CD4-positive, alpha-beta T cell (primary cell): ENCODE measurements at regions not wholly inside any gene's neighbourhood (a gene's known extent, or its start where the extent isn't known, plus 50 kb on each side); places are given as distances from the start of the nearest gene placed in this dataset.

Source experiments
- ATAC-seq: fragments of 200-7000 bp; cut with Tn5 transposase; one replicate; pipeline ENCODE4 v1.10.0; 2022; ENCODE audit warnings: mild to moderate bottlenecking; ENCODE audit not compliant: poor library complexity
- CTCF ChIA-PET: fragments of 350-600 bp; sonication (Branson Sonifier 250); formaldehyde crosslinking; loops from one replicate; lab custom pipeline; 2021; ENCODE audit warnings: antibody characterized with exemption, inconsistent platforms; lab: Charles Lee
- POLR2A ChIA-PET: fragments of 350-600 bp; sonication (Branson Sonifier 250); formaldehyde crosslinking; loops from one replicate; lab custom pipeline; 2021; ENCODE audit warnings: antibody characterized with exemption, inconsistent platforms; lab: Charles Lee
- DNase-seq, 14 experiments: peaks; one replicate each; pipeline ENCODE4 v3.0.0-alpha.2; 2013 to 2020; ENCODE audit warnings: mixed read lengths in 2 of 14
- H3K27ac ChIP-seq, 2 donors: one replicate each; pipeline versions ENCODE4 v1.5.1 to v1.7.0; 2013; ENCODE audit warnings: low read length in 2 of 2, low read depth in 1 of 2, mild to moderate bottlenecking in 1 of 2
- H3K27me3 ChIP-seq, 2 experiments: 1 replicate in 1 of 2; 2 replicates in 1 of 2; pipeline versions ENCODE4 v1.6.1 to v1.7.0; 2013; ENCODE audit warnings: low read length in 2 of 2, control low read depth in 1 of 2, mild to moderate bottlenecking in 1 of 2, moderate library complexity in 1 of 2; ENCODE audit not compliant: insufficient read depth in 2 of 2, control insufficient read depth in 1 of 2
- H3K36me3 ChIP-seq: one replicate; pipeline ENCODE4 v1.6.1; 2013; ENCODE audit warnings: low read length, control low read depth; ENCODE audit not compliant: insufficient read depth
- H3K4me1 ChIP-seq: one replicate; pipeline ENCODE4 v1.6.1; 2013; ENCODE audit warnings: low read length, control low read depth; ENCODE audit not compliant: insufficient read depth
- H3K4me3 ChIP-seq: one replicate; pipeline ENCODE4 v1.5.1; 2013; ENCODE audit warnings: mild to moderate bottlenecking, low read length, moderate library complexity
- H3K9me3 ChIP-seq, 2 experiments: 1 replicate in 1 of 2; 2 replicates in 1 of 2; pipeline versions ENCODE4 v1.6.1 to v1.7.0; 2013; ENCODE audit warnings: low read length in 2 of 2, mild to moderate bottlenecking in 2 of 2, control low read depth in 1 of 2, moderate library complexity in 1 of 2; ENCODE audit not compliant: control insufficient read depth in 1 of 2, insufficient read depth in 1 of 2
- H3K27ac Mint-ChIP-seq: one replicate; pipeline ENCODE4 v1.8.0; 2020; ENCODE audit warnings: mixed read lengths
- H3K27me3 Mint-ChIP-seq: one replicate; pipeline ENCODE4 v1.8.0; 2021; ENCODE audit warnings: mixed read lengths
- H3K36me3 Mint-ChIP-seq: one replicate; pipeline ENCODE4 v1.8.0; 2021; ENCODE audit warnings: low read depth, mixed read lengths
- H3K4me1 Mint-ChIP-seq: one replicate; pipeline ENCODE4 v1.8.0; 2021; ENCODE audit warnings: low read depth, mixed read lengths
- H3K4me3 Mint-ChIP-seq: one replicate; pipeline ENCODE4 v1.8.0; 2020; ENCODE audit warnings: mild to moderate bottlenecking, mixed read lengths
- H3K9me3 Mint-ChIP-seq: one replicate; pipeline ENCODE4 v1.8.0; 2020; ENCODE audit warnings: mixed read lengths
- CTCF ChIP-seq: fragments of 200-600 bp; IDR thresholded peaks from one replicate; pipeline ENCODE4 v1.8.0; 2022; ENCODE audit warnings: antibody characterized with exemption, mild to moderate bottlenecking
- intact Hi-C, 2 experiments: fragments of 100-400 bp; cut with DNase I in 1 of 2; cut with micrococcal nuclease in 1 of 2; formaldehyde crosslinking; loops; one replicate each; pipeline versions ENCODE4 v1.15.1 to v1.9.0; 2023 to 2025; cut with DNase I, micrococcal nuclease

DNA sequence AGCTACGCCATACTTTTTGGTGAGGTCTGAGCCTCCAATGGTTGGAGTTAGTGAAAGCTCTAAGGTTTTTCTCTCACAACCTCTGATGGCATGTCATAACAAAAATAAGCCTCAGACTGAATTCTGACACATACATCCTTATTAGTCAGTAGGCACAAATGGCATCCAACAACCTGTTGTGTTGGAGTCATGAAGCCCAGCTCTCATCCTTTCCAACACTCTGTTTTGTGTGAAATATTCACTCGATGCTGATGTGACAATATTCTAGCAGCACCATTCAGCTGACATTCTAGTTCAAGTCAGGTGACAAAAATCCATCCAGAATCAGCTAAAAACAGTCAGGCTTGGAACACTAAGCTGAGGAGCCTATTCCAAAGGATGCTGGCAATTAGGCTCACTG is 603.2 kb upstream of the ID2 start:
- H3K36me3 ChIP-seq, result no peaks in the 10 kb centered on the region
- intact Hi-C loops, result no loop called here
- no peak for TF ChIP-seq CTCF
- ChIA-PET POLR2A (no interaction called here), CTCF (no interaction called here)
- no peak overlapping the region for H3K27ac Mint-ChIP-seq
- peaks cover 0 to 5% of the 10 kb centered on the region in 2 experiments for H3K9me3 ChIP-seq
- no peak overlapping the region for H3K4me3 ChIP-seq
- H3K27me3 Mint-ChIP-seq, result no peaks in the 10 kb centered on the region
- no peak for DNase-seq
- H3K36me3 Mint-ChIP-seq, result no peaks in the 10 kb centered on the region
- H3K27me3 ChIP-seq, result no peaks in the 10 kb centered on the region
- ATAC-seq, result no peak
- H3K4me1 Mint-ChIP-seq, result no peaks in the 10 kb centered on the region
- H3K4me1 ChIP-seq, result peaks cover 5% of the 10 kb centered on the region
- peaks cover 2% of the 10 kb centered on the region for H3K9me3 Mint-ChIP-seq
- no peak overlapping the region for H3K27ac ChIP-seq
- no peak overlapping the region for H3K4me3 Mint-ChIP-seq

DNA sequence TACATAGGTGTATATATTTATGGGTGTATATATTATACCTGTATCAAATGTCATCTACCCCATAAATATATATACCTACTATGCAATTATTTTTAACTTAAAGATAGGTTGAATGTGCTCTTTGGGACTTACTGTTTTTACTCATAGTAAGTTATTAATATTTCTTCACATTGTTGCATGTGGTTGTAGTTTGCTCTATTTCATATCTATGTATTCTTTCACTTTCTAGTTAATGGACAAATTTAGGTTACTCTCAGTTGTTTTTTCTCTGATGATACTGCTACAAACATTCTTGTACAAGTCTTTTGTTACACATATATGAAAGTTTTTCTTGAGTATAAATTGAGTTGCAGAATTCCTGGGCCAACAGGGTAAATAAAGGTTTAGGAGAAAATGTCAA is 601.8 kb upstream of the ID2 start:
- peaks cover 2% of the 10 kb centered on the region for H3K9me3 Mint-ChIP-seq
- no peaks in the 10 kb centered on the region for H3K36me3 Mint-ChIP-seq
- H3K4me1 Mint-ChIP-seq, result no peaks in the 10 kb centered on the region
- ATAC-seq (no peak), DNase-seq (no peak)
- H3K36me3 ChIP-seq, result no peaks in the 10 kb centered on the region
- POLR2A ChIA-PET, result no interaction called here
- intact Hi-C loops, result no loop called here
- CTCF ChIA-PET, result no interaction called here
- H3K27me3 ChIP-seq, result no peaks in the 10 kb centered on the region
- H3K4me3 Mint-ChIP-seq, result no peak overlapping the region
- H3K27ac Mint-ChIP-seq, result no peak overlapping the region
- H3K27me3 Mint-ChIP-seq, result no peaks in the 10 kb centered on the region
- peaks cover 0 to 5% of the 10 kb centered on the region in 2 experiments for H3K9me3 ChIP-seq
- no peak overlapping the region for H3K27ac ChIP-seq
- H3K4me1 ChIP-seq, result peaks cover 5% of the 10 kb centered on the region
- H3K4me3 ChIP-seq, result no peak overlapping the region
- no peak for TF ChIP-seq CTCF

DNA sequence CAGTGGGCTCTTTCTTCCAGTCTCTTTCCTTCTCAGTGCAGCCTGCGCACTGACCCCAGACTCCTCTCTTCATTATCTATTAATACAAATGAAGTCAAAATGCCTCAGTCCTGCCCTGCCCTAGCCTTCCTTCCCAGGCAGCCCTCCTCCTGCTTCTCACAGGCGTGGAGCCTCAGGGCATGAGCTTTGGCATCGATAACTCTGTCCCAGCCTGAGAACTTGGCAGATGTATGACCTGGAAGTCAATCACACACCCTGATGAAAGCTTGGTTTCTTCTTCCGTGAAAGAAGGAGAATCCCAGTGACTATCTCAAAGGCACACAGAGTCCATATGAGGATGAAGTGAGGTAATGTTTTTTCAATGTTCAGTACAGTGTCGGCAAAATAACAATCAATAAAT is 600.7 kb upstream of the ID2 start:
- ATAC-seq, result no peak
- Mint-ChIP-seq H3K4me3 (no peak overlapping the region), H3K36me3 (no peaks in the 10 kb centered on the region), H3K27ac (no peak overlapping the region), H3K27me3 (no peaks in the 10 kb centered on the region), H3K4me1 (no peaks in the 10 kb centered on the region), H3K9me3 (peaks cover 2% of the 10 kb centered on the region)
- TF ChIP-seq CTCF, result no peak
- CTCF ChIA-PET, result no interaction called here
- no peak overlapping the region for H3K4me3 ChIP-seq
- intact Hi-C loops, result no loop called here
- H3K4me1 ChIP-seq, result peaks cover 2% of the 10 kb centered on the region
- no peak overlapping the region for H3K27ac ChIP-seq
- H3K36me3 ChIP-seq, result no peaks in the 10 kb centered on the region
- H3K9me3 ChIP-seq, result peaks cover 0 to 5% of the 10 kb centered on the region in 2 experiments
- POLR2A ChIA-PET, result no interaction called here
- DNase-seq, result no peak
- H3K27me3 ChIP-seq, result no peaks in the 10 kb centered on the region
